ENCODE measurements at regions not wholly inside any gene's neighbourhood (a gene's known extent, or its start where the extent isn't known, plus 50 kb on each side); places are given as distances from the start of the nearest gene placed in this dataset.

GRCh38 chr1:83109692-83110091 is 889.2 kb downstream of the TTLL7 start:
- no peak overlapping the region for H3K27ac ChIP-seq
- H3K4me3 ChIP-seq: no peak overlapping the region
- no peak for DNase-seq (ENCODE audit: low spot score)
- no peak for TF ChIP-seq CTCF (IDR thresholded peaks at IDR 0.05)

- Histone ChIP-seq H3K4me3 (no peak overlapping the region), H3K27ac (no peak overlapping the region)
- TF ChIP-seq CTCF (IDR thresholded peaks at IDR 0.05): no peak
- DNase-seq (ENCODE audit: low spot score): no peak
These were observed 894.4 kb downstream of the TTLL7 start for GRCh38 chr1:83104558-83104957.

GRCh38 chr1:83103341-83103740 is 895.6 kb downstream of the TTLL7 start:
- Histone ChIP-seq H3K27ac (no peak overlapping the region), H3K4me3 (no peak overlapping the region)
- no peak for DNase-seq (ENCODE audit: low spot score)
- TF ChIP-seq CTCF (IDR thresholded peaks at IDR 0.05): no peak

GRCh38 chr1:83102630-83103071 is 896.3 kb downstream of the TTLL7 start:
- DNase-seq (ENCODE audit: low spot score): no peak
- Histone ChIP-seq H3K27ac (no peak overlapping the region), H3K4me3 (no peak overlapping the region)
- no peak for TF ChIP-seq CTCF (IDR thresholded peaks at IDR 0.05)

- no peak for DNase-seq (ENCODE audit: low spot score)
- Histone ChIP-seq H3K27ac (no peak overlapping the region), H3K4me3 (no peak overlapping the region)
- no peak for TF ChIP-seq CTCF (IDR thresholded peaks at IDR 0.05)
These were observed 897.5 kb downstream of the TTLL7 start for GRCh38 chr1:83101406-83101805.

- TF ChIP-seq CTCF (IDR thresholded peaks at IDR 0.05): no peak
- DNase-seq (ENCODE audit: low spot score): no peak
These were observed 898.8 kb downstream of the TTLL7 start for GRCh38 chr1:83100133-83100532.

GRCh38 chr1:83098791-83099190 is 900.1 kb downstream of the TTLL7 start:
- Histone ChIP-seq H3K4me3 (no peak overlapping the region), H3K27ac (no peak overlapping the region)
- no peak for DNase-seq (ENCODE audit: low spot score)
- no peak for TF ChIP-seq CTCF (IDR thresholded peaks at IDR 0.05)

More at GRCh38 chr1:83100133-83100532, 898.8 kb downstream of the TTLL7 start:
- H3K4me3 ChIP-seq: no peak overlapping the region
- H3K27ac ChIP-seq: no peak overlapping the region

All from coronary artery (tissue), 2 donors.